HepG2 (cell line): ENCODE measurements at regions not wholly inside any gene's neighbourhood (a gene's known extent, or its start where the extent isn't known, plus 50 kb on each side); places are given as distances from the start of the nearest gene placed in this dataset.

Experiments
- ATAC-seq: fragments of 200-7000 bp; cut with Tn5 transposase; 3 replicates; pipeline ENCODE4 v1.9.1; 2020; ENCODE audit warnings: mild to moderate bottlenecking, moderate library complexity
- BruUV-seq: library from RNA; stranded (reverse); fragments of 400-500 nt; replicated peaks from 2 replicates; lab custom pipeline; 2021; lab: Mats Ljungman, UMichigan
- CTCF ChIA-PET: fragments of 300-600 bp; formaldehyde crosslinking; extraction: SDS; loops from one replicate; lab custom pipeline; 2021; ENCODE audit warnings: low total read pairs, inconsistent platforms, low intra/inter-chr PET ratio; lab: Yijun Ruan, JAX
- POLR2A ChIA-PET: fragments of 350-600 bp; sonication (Branson Sonifier 250); formaldehyde crosslinking; loops from one replicate; lab custom pipeline; 2020; ENCODE audit warnings: antibody characterized with exemption, inconsistent platforms; lab: Yijun Ruan, JAX
- DNase-seq: peaks from one replicate; pipeline ENCODE4 v3.0.0-alpha.2; 2015; ENCODE audit warnings: low spot score
- FAIRE-seq: peaks from 3 replicates; lab custom pipeline; 2011; peaks lifted over from hg19 to GRCh38; lab: Jason Lieb, UNC
- H2AFZ ChIP-seq: one replicate; pipeline ENCODE4 v1.6.1; 2011; ENCODE audit warnings: low read length, inconsistent platforms
- H3K27ac ChIP-seq: fragments of 300-600 bp; 3 replicates; pipeline ENCODE4 v1.8.0; 2011; ENCODE audit warnings: mixed run types, mild to moderate bottlenecking, mixed read lengths, low read length, inconsistent platforms; ENCODE audit not compliant: insufficient read depth; ENCODE audit errors: extremely low read length
- H3K27me3 ChIP-seq, 2 experiments: fragments of 200-600 bp in 1 of 2; 2 replicates in 1 of 2; 3 replicates in 1 of 2; pipeline versions ENCODE4 v1.6.0 to v1.8.0; 2011; ENCODE audit warnings: low read length in 2 of 2, mild to moderate bottlenecking in 2 of 2, moderate library complexity in 2 of 2, inconsistent platforms in 1 of 2; ENCODE audit not compliant: insufficient read depth in 2 of 2, control insufficient read depth in 1 of 2
- H3K36me3 ChIP-seq, 2 experiments: fragments of 200-600 bp in 1 of 2; replicated peaks in 1 of 2; 2 replicates in 1 of 2; 3 replicates in 1 of 2; pipeline versions ENCODE4 v1.5.1 to v1.8.0; 2011; ENCODE audit warnings: low read length in 2 of 2, inconsistent platforms in 1 of 2; ENCODE audit not compliant: insufficient read depth in 2 of 2, control insufficient read depth in 1 of 2
- H3K4me1 ChIP-seq: 2 replicates; pipeline ENCODE4 v1.5.1; 2012; ENCODE audit warnings: low read length, inconsistent platforms; ENCODE audit not compliant: insufficient read depth
- H3K4me2 ChIP-seq: 2 replicates; pipeline ENCODE4 v1.6.0; 2011; ENCODE audit warnings: low read depth, low read length, inconsistent platforms
- H3K4me3 ChIP-seq, 3 experiments: fragments of 200-600 bp in 1 of 3; sonication (generic), shearing (Covaris generic) in 1 of 3; replicated peaks in 1 of 3; 2 replicates each; pipeline ENCODE4 v1.5.1; 2011 to 2016; ENCODE audit warnings: low read length in 3 of 3, inconsistent platforms in 2 of 3, low read depth in 2 of 3, mild to moderate bottlenecking in 2 of 3, control low read depth in 1 of 3, mixed read lengths in 1 of 3; ENCODE audit not compliant: insufficient read depth in 1 of 3
- H3K79me2 ChIP-seq: one replicate; pipeline ENCODE4 v1.6.1; 2011; ENCODE audit warnings: low read length, inconsistent platforms; ENCODE audit not compliant: insufficient read depth
- H3K9ac ChIP-seq: 2 replicates; pipeline ENCODE4 v1.6.0; 2011; ENCODE audit warnings: mild to moderate bottlenecking, low read depth, low read length, inconsistent platforms; ENCODE audit not compliant: insufficient read depth
- H3K9me3 ChIP-seq: 2 replicates; pipeline ENCODE4 v1.5.1; 2012; ENCODE audit warnings: mild to moderate bottlenecking, low read length
- H4K20me1 ChIP-seq: 2 replicates; pipeline ENCODE4 v1.6.0; 2011; ENCODE audit warnings: inconsistent platforms, mild to moderate bottlenecking, low read length, moderate library complexity; ENCODE audit not compliant: insufficient read depth
- ARID4A ChIP-seq: sonication (generic); formaldehyde crosslinking; IDR thresholded peaks from 2 replicates; pipeline ENCODE4 v1.5.0; 2020; ENCODE audit warnings: mild to moderate bottlenecking, missing genetic modification reagents, borderline replicate concordance
- ARNTL ChIP-seq: sonication (generic); formaldehyde crosslinking; IDR thresholded peaks from 2 replicates; pipeline ENCODE4 v1.4.0; 2020; ENCODE audit warnings: mild to moderate bottlenecking, missing genetic modification reagents
- ATF7-NPFF ChIP-seq: sonication (generic); formaldehyde crosslinking; IDR thresholded peaks from 2 replicates; pipeline ENCODE4 v1.8.1; 2023; ENCODE audit warnings: mild to moderate bottlenecking, low read depth, missing genetic modification reagents, moderate library complexity
- FOXP4 ChIP-seq: sonication (generic); formaldehyde crosslinking; IDR thresholded peaks from 2 replicates; pipeline ENCODE4 v1.4.0; 2020; ENCODE audit warnings: missing genetic modification reagents
- KDM4B ChIP-seq: sonication (generic); formaldehyde crosslinking; IDR thresholded peaks from 2 replicates; pipeline ENCODE4 v1.4.0; 2020; ENCODE audit warnings: missing genetic modification reagents
- KDM5A ChIP-seq: fragments of 200-600 bp; sonication (generic); IDR thresholded peaks from 2 replicates; pipeline ENCODE4 v1.7.0; 2018; ENCODE audit warnings: antibody characterized with exemption, mild to moderate bottlenecking, low read length, borderline replicate concordance
- SMAD1 ChIP-seq: sonication (generic); formaldehyde crosslinking; IDR thresholded peaks from 2 replicates; pipeline ENCODE4 v1.4.0; 2020; ENCODE audit warnings: missing genetic modification reagents, low read depth, mild to moderate bottlenecking, borderline replicate concordance
- USF2 ChIP-seq, 2 experiments: sonication (generic) in 1 of 2; formaldehyde crosslinking in 1 of 2; IDR thresholded peaks; 2 replicates each; pipeline versions ENCODE4 v1.5.1 to v1.6.1; 2011 to 2020; ENCODE audit warnings: borderline replicate concordance in 1 of 2, low read depth in 1 of 2, low read length in 1 of 2, mild to moderate bottlenecking in 1 of 2, missing genetic modification reagents in 1 of 2, moderate library complexity in 1 of 2
- ZBTB43 ChIP-seq: sonication (generic); formaldehyde crosslinking; conservative IDR thresholded peaks from 2 replicates; pipeline ENCODE4 v1.4.0; 2020; ENCODE audit warnings: missing genetic modification reagents
- ZNF101 ChIP-seq: sonication (generic); formaldehyde crosslinking; IDR thresholded peaks from 2 replicates; pipeline ENCODE4 v1.4.0; 2020; ENCODE audit warnings: mild to moderate bottlenecking, low read depth, missing genetic modification reagents, borderline replicate concordance
- ZNF282 ChIP-seq: fragments of 450-650 bp; IDR thresholded peaks from 2 replicates; pipeline ENCODE4 v1.6.1; 2018; ENCODE audit not compliant: partially characterized antibody
- ZNF331 ChIP-seq: sonication (generic); formaldehyde crosslinking; IDR thresholded peaks from 2 replicates; pipeline ENCODE4 v1.4.0; 2020; ENCODE audit warnings: missing genetic modification reagents
- ZNF383 ChIP-seq: sonication (generic); formaldehyde crosslinking; IDR thresholded peaks from 2 replicates; pipeline ENCODE4 v1.4.0; 2020; ENCODE audit warnings: missing genetic modification reagents, mild to moderate bottlenecking, borderline replicate concordance
- ZNF780A ChIP-seq: sonication (generic); formaldehyde crosslinking; IDR thresholded peaks from 2 replicates; pipeline ENCODE4 v1.8.0; 2022; ENCODE audit warnings: mild to moderate bottlenecking, missing genetic modification reagents, moderate library complexity
- ZSCAN30 ChIP-seq: sonication (generic); formaldehyde crosslinking; IDR thresholded peaks from 2 replicates; pipeline ENCODE4 v1.5.0; 2020; ENCODE audit warnings: mild to moderate bottlenecking, missing genetic modification reagents
- WGBS: methylation state at CpG from one replicate; pipeline ENCODE4 v1.1.6; 2017; ENCODE audit warnings: low lambda C conversion rate; 5-methylcytosine and 5-hydroxymethylcytosine counted together
- in situ Hi-C: cut with HindIII; loops from 2 replicates; pipeline ENCODE4 v1.10.0; 2017; ENCODE audit warnings: low pct_unique_long_range_greater_than_20kb; ENCODE audit not compliant: extremely low pct_ligation_motif_present
- intact Hi-C: fragments of 100-400 bp; cut with micrococcal nuclease; formaldehyde crosslinking; loops from one replicate; pipeline ENCODE4 v1.10.0; 2022; ENCODE audit not compliant: unreplicated experiment

GRCh38 chr17:51422634-51423033 lies 162.3 kb downstream of the UTP18 start:
- Histone ChIP-seq H3K79me2 (no peaks in the 10 kb centered on the region), H3K27me3 (no peaks in the 10 kb centered on the region), H4K20me1 (no peaks in the 10 kb centered on the region), H3K4me2 (no peak overlapping the region), H2AFZ (no peak overlapping the region), H3K4me3 (no peak overlapping the region), H3K36me3 (no peaks in the 10 kb centered on the region), H3K9me3 (no peaks in the 10 kb centered on the region), H3K9ac (no peak overlapping the region), H3K27ac (no peak overlapping the region), H3K4me1 (no peaks in the 10 kb centered on the region)
- DNase-seq (no peak), ATAC-seq (no peak), FAIRE-seq (no peak)
- BruUV-seq, result no TSS peak
- 3% methylated on average over 3 of the region's 3 CpGs for whole genome bisulfite sequencing
- CTCF ChIA-PET, result no interaction called here
- in situ Hi-C loops, result loop anchor here (10.0 kb wide), 1 partner anchor 72 kb away; no protein-coding TSS in a partner anchor
- intact Hi-C loops, result loop anchor here (1.0 kb wide), 1 partner anchor 43 kb away; no protein-coding TSS in a partner anchor
- POLR2A ChIA-PET, result no interaction called here
- TF ChIP-seq ZNF282 (no peak), ZSCAN30 (CRISPR knock-in tag) (no peak), ZNF101 (no peak), ZNF780A (no peak), USF2 (IDR thresholded peaks at IDR 0.05; ENCODE audit: low read depth, low read length) (no peak), USF2 (CRISPR knock-in tag; IDR thresholded peaks at IDR 0.05; ENCODE audit: borderline replicate concordance) (no peak), ZNF331 (CRISPR knock-in tag) (no peak), ATF7-NPFF (CRISPR knock-in tag) (no peak), KDM5A (no peak), ZBTB43 (CRISPR knock-in tag) (no peak), FOXP4 (no peak), ARID4A (CRISPR knock-in tag) (no peak), ARNTL (CRISPR knock-in tag) (no peak), SMAD1 (CRISPR knock-in tag) (no peak), KDM4B (CRISPR knock-in tag) (no peak), ZNF383 (CRISPR knock-in tag) (no peak)
